Neural progenitor cell (in vitro differentiated cells): ENCODE measurements at regions not wholly inside any gene's neighbourhood (a gene's known extent, or its start where the extent isn't known, plus 50 kb on each side); places are given as distances from the start of the nearest gene placed in this dataset.

Source experiments
- DNase-seq: peaks from one replicate; pipeline ENCODE4 v3.0.0-alpha.2; 2016; ENCODE audit warnings: low spot score
- H2AFZ ChIP-seq: fragments of 200-600 bp; sonication (generic); replicated peaks from 2 replicates; pipeline ENCODE4 v1.6.1; 2016; ENCODE audit warnings: antibody characterized with exemption
- H3F3A ChIP-seq: fragments of 200-600 bp; sonication (generic); 2 replicates; pipeline ENCODE4 v1.6.1; 2016; ENCODE audit warnings: antibody characterized with exemption, low read depth
- H3K27ac ChIP-seq: fragments of 200-600 bp; sonication (generic); 2 replicates; pipeline ENCODE4 v1.5.1; 2016; ENCODE audit warnings: mild to moderate bottlenecking
- H3K27me3 ChIP-seq: fragments of 200-600 bp; sonication (generic); 2 replicates; pipeline ENCODE4 v1.6.1; 2016; ENCODE audit warnings: mild to moderate bottlenecking, moderate library complexity
- H3K36me3 ChIP-seq: fragments of 200-600 bp; sonication (generic); 2 replicates; pipeline ENCODE4 v1.5.1; 2016
- H3K4me1 ChIP-seq: fragments of 200-600 bp; sonication (generic); 2 replicates; pipeline ENCODE4 v1.6.1; 2016; ENCODE audit warnings: mixed run types
- H3K4me2 ChIP-seq: fragments of 200-600 bp; sonication (generic); 2 replicates; pipeline ENCODE4 v1.6.1; 2016
- H3K4me3 ChIP-seq: fragments of 200-600 bp; sonication (generic); 2 replicates; pipeline ENCODE4 v1.5.1; 2016
- H3K79me2 ChIP-seq: fragments of 200-600 bp; sonication (generic); 2 replicates; pipeline ENCODE4 v1.6.1; 2016; ENCODE audit warnings: low read depth
- H3K9ac ChIP-seq: fragments of 200-600 bp; sonication (generic); 2 replicates; pipeline ENCODE4 v1.6.1; 2016
- H3K9me3 ChIP-seq: fragments of 200-600 bp; sonication (generic); 2 replicates; pipeline ENCODE4 v1.5.1; 2016; ENCODE audit warnings: low read depth
- H4K20me1 ChIP-seq: fragments of 200-600 bp; sonication (generic); 2 replicates; pipeline ENCODE4 v1.6.1; 2016; ENCODE audit warnings: low read depth
- H3K27ac Mint-ChIP-seq: 3 replicates; pipeline ENCODE4 v1.8.0; 2021; ENCODE audit warnings: mixed read lengths
- H3K27me3 Mint-ChIP-seq: 2 replicates; pipeline ENCODE4 v1.8.0; 2022; ENCODE audit warnings: low read depth, mild to moderate bottlenecking, inconsistent platforms, moderate library complexity, mixed read lengths; ENCODE audit not compliant: insufficient read depth
- H3K36me3 Mint-ChIP-seq: 3 replicates; pipeline ENCODE4 v1.8.0; 2021; ENCODE audit warnings: mixed read lengths
- H3K4me1 Mint-ChIP-seq: 3 replicates; pipeline ENCODE4 v1.8.0; 2021; ENCODE audit warnings: mixed read lengths
- H3K4me3 Mint-ChIP-seq: 3 replicates; pipeline ENCODE4 v1.8.0; 2021; ENCODE audit warnings: mild to moderate bottlenecking, moderate library complexity, mixed read lengths
- H3K9me3 Mint-ChIP-seq: 3 replicates; pipeline ENCODE4 v1.8.0; 2020; ENCODE audit warnings: mixed read lengths
- CTCF ChIP-seq: fragments of 200-600 bp; sonication (generic); IDR thresholded peaks from 2 replicates; pipeline ENCODE4 v1.5.1; 2017; ENCODE audit warnings: antibody characterized with exemption, mild to moderate bottlenecking
- EZH2 ChIP-seq: fragments of 200-600 bp; sonication (generic); IDR thresholded peaks from 2 replicates; pipeline ENCODE4 v1.6.1; 2017; ENCODE audit warnings: antibody characterized with exemption, mild to moderate bottlenecking, moderate library complexity
- EZH2phosphoT487 ChIP-seq: fragments of 200-600 bp; sonication (generic); IDR thresholded peaks from 2 replicates; pipeline ENCODE4 v1.6.1; 2017; ENCODE audit warnings: antibody characterized with exemption

- TF ChIP-seq CTCF (no peak), EZH2phosphoT487 (no peak), EZH2 (no peak)
- Histone ChIP-seq H3K79me2 (no peaks in the 10 kb centered on the region), H2AFZ (no peak overlapping the region), H3K27me3 (no peaks in the 10 kb centered on the region), H3K4me1 (peaks cover 11% of the 10 kb centered on the region), H3K4me3 (no peak overlapping the region), H3K9me3 (no peaks in the 10 kb centered on the region), H4K20me1 (no peaks in the 10 kb centered on the region), H3F3A (no peaks in the 10 kb centered on the region), H3K36me3 (no peaks in the 10 kb centered on the region), H3K27ac (no peak overlapping the region), H3K4me2 (no peak overlapping the region), H3K9ac (no peak overlapping the region)
- peaks cover 8% of the 10 kb centered on the region for H3K9me3 Mint-ChIP-seq
- no peak for DNase-seq
- H3K27me3 Mint-ChIP-seq: peaks cover 8% of the 10 kb centered on the region
- H3K4me1 Mint-ChIP-seq: peaks cover 4% of the 10 kb centered on the region
- peaks cover under 1% of the 10 kb centered on the region for H3K36me3 Mint-ChIP-seq
- H3K27ac Mint-ChIP-seq: no peak overlapping the region
- H3K4me3 Mint-ChIP-seq: no peak overlapping the region
Measured at GRCh38 chr4:38461342-38461741, 202.7 kb upstream of the KLF3 start.

- no peak overlapping the region for H3K27ac ChIP-seq
- no peaks in the 10 kb centered on the region for H3K27me3 ChIP-seq
- H3K4me2 ChIP-seq: no peak overlapping the region
- H3K27me3 Mint-ChIP-seq: peaks cover 8% of the 10 kb centered on the region
- H3K9me3 ChIP-seq: no peaks in the 10 kb centered on the region
- no peak for DNase-seq
- H3K4me3 ChIP-seq: no peak overlapping the region
- no peak overlapping the region for H3K4me3 Mint-ChIP-seq
- no peaks in the 10 kb centered on the region for H3K36me3 ChIP-seq
- H3K27ac Mint-ChIP-seq: no peak overlapping the region
- no peaks in the 10 kb centered on the region for H3K4me1 Mint-ChIP-seq
- peak overlapping the region; percentile 17 for H2AFZ ChIP-seq
- H3K4me1 ChIP-seq: no peaks in the 10 kb centered on the region
- TF ChIP-seq EZH2phosphoT487 (no peak), CTCF (no peak)
- H3K9ac ChIP-seq: no peak overlapping the region
- H3K79me2 ChIP-seq: no peaks in the 10 kb centered on the region
- H3K9me3 Mint-ChIP-seq: peaks cover 18% of the 10 kb centered on the region
- H3K36me3 Mint-ChIP-seq: peaks cover 2% of the 10 kb centered on the region
- H4K20me1 ChIP-seq: no peaks in the 10 kb centered on the region
- H3F3A ChIP-seq: no peaks in the 10 kb centered on the region
Measured at GRCh38 chr4:38462367-38463055, 201.5 kb upstream of the KLF3 start.

GRCh38 chr4:38463268-38463958 is 200.6 kb upstream of the KLF3 start:
- Histone ChIP-seq H3F3A (no peaks in the 10 kb centered on the region), H3K4me1 (no peaks in the 10 kb centered on the region), H3K27me3 (no peaks in the 10 kb centered on the region), H3K36me3 (no peaks in the 10 kb centered on the region), H3K79me2 (no peaks in the 10 kb centered on the region), H3K27ac (no peak overlapping the region), H3K9ac (no peak overlapping the region), H2AFZ (no peak overlapping the region), H3K4me3 (no peak overlapping the region), H4K20me1 (no peaks in the 10 kb centered on the region), H3K4me2 (no peak overlapping the region), H3K9me3 (no peaks in the 10 kb centered on the region)
- H3K36me3 Mint-ChIP-seq: peaks cover 2% of the 10 kb centered on the region
- H3K9me3 Mint-ChIP-seq: peaks cover 18% of the 10 kb centered on the region
- H3K27ac Mint-ChIP-seq: no peak overlapping the region
- DNase-seq: no peak
- no peak for TF ChIP-seq EZH2
- TF ChIP-seq EZH2phosphoT487: no peak
- no peak for TF ChIP-seq CTCF
- H3K4me3 Mint-ChIP-seq: no peak overlapping the region
- H3K4me1 Mint-ChIP-seq: no peaks in the 10 kb centered on the region
- H3K27me3 Mint-ChIP-seq: peaks cover 8% of the 10 kb centered on the region
